ENCODE measurements at regions not wholly inside any gene's neighbourhood (a gene's known extent, or its start where the extent isn't known, plus 50 kb on each side); places are given as distances from the start of the nearest gene placed in this dataset.

DNA sequence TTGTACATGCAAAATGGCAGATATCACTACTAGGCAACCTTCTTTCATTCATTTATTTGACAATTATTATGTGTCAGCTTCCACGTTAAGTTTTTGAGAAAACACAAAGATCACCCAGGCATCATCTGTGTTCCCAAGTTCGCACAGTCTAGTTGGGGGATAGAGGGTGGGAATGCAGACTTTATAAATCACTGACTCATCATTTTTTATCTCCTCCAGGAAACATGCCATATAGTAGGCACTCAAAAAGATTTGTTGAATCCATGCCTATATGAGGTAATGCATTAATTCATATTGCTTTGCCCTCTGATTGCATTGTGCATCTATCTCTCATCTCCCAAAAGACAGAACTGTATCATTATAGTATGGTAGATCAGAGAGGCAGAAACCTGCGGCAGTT is 196.8 kb upstream of the TOX3 start:
- no peak for TF ChIP-seq CBX5 (IDR thresholded peaks at IDR 0.05; ENCODE audit: low read depth, low read length)
- TF ChIP-seq, protein P1, sequence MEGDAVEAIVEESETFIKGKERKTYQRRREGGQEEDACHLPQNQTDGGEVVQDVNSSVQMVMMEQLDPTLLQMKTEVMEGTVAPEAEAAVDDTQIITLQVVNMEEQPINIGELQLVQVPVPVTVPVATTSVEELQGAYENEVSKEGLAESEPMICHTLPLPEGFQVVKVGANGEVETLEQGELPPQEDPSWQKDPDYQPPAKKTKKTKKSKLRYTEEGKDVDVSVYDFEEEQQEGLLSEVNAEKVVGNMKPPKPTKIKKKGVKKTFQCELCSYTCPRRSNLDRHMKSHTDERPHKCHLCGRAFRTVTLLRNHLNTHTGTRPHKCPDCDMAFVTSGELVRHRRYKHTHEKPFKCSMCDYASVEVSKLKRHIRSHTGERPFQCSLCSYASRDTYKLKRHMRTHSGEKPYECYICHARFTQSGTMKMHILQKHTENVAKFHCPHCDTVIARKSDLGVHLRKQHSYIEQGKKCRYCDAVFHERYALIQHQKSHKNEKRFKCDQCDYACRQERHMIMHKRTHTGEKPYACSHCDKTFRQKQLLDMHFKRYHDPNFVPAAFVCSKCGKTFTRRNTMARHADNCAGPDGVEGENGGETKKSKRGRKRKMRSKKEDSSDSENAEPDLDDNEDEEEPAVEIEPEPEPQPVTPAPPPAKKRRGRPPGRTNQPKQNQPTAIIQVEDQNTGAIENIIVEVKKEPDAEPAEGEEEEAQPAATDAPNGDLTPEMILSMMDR (IDR thresholded peaks at IDR 0.05; ENCODE audit: control extremely low read depth in 1 of 3, insufficient read depth in 1 of 3, low read depth in 1 of 3, low read length in 3 of 3): no peak
- TF ChIP-seq SP1 (IDR thresholded peaks at IDR 0.05; ENCODE audit: low read depth, low read length): no peak
- TF ChIP-seq, protein P2, sequence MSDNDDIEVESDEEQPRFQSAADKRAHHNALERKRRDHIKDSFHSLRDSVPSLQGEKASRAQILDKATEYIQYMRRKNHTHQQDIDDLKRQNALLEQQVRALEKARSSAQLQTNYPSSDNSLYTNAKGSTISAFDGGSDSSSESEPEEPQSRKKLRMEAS (IDR thresholded peaks at IDR 0.05): no peak
- no peak for TF ChIP-seq SAP30 (IDR thresholded peaks at IDR 0.05; ENCODE audit: insufficient read depth, insufficient replicate concordance, low read length)
- no peak for TF ChIP-seq HDAC2 (IDR thresholded peaks at IDR 0.05; ENCODE audit: borderline replicate concordance in 1 of 2, low read depth in 2 of 2, low read length in 2 of 2)
- no peak for TF ChIP-seq TEAD4 (IDR thresholded peaks at IDR 0.05; ENCODE audit: low read depth, low read length)
- no peak for TF ChIP-seq CHD2 (IDR thresholded peaks at IDR 0.05; ENCODE audit: low read length)
- no peak for TF ChIP-seq NANOG (IDR thresholded peaks at IDR 0.05; ENCODE audit: insufficient read depth, low read depth, low read length, poor library complexity, severe bottlenecking)
- TF ChIP-seq SP2 (IDR thresholded peaks at IDR 0.05; ENCODE audit: low read length): no peak
- TF ChIP-seq CEBPB (IDR thresholded peaks at IDR 0.05; ENCODE audit: low read depth, low read length): no peak
- no peak for TF ChIP-seq JUN (IDR thresholded peaks at IDR 0.05; ENCODE audit: low read depth, low read length)
- no peak for TF ChIP-seq ZNF274 (IDR thresholded peaks at IDR 0.05; ENCODE audit: borderline replicate concordance, extremely low read depth, low read length)
- no peak for TF ChIP-seq POLR2A (IDR thresholded peaks at IDR 0.05; ENCODE audit: control extremely low read depth in 1 of 2, low read depth in 2 of 2, low read length in 2 of 2)
